ENCODE measurements at regions not wholly inside any gene's neighbourhood (a gene's known extent, or its start where the extent isn't known, plus 50 kb on each side); places are given as distances from the start of the nearest gene placed in this dataset.

- TF ChIP-seq, protein P1, sequence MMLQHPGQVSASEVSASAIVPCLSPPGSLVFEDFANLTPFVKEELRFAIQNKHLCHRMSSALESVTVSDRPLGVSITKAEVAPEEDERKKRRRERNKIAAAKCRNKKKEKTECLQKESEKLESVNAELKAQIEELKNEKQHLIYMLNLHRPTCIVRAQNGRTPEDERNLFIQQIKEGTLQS (CRISPR knock-in tag; conservative IDR thresholded peaks at IDR 0.05) = no peak
- no peak for TF ChIP-seq NR1H2 (CRISPR knock-in tag; IDR thresholded peaks at IDR 0.05)
- TF ChIP-seq ZMAT4 (CRISPR knock-in tag; IDR thresholded peaks at IDR 0.05) = no peak
- no peak for TF ChIP-seq CREB1 (CRISPR knock-in tag; IDR thresholded peaks at IDR 0.05)
- TF ChIP-seq, protein P2, sequence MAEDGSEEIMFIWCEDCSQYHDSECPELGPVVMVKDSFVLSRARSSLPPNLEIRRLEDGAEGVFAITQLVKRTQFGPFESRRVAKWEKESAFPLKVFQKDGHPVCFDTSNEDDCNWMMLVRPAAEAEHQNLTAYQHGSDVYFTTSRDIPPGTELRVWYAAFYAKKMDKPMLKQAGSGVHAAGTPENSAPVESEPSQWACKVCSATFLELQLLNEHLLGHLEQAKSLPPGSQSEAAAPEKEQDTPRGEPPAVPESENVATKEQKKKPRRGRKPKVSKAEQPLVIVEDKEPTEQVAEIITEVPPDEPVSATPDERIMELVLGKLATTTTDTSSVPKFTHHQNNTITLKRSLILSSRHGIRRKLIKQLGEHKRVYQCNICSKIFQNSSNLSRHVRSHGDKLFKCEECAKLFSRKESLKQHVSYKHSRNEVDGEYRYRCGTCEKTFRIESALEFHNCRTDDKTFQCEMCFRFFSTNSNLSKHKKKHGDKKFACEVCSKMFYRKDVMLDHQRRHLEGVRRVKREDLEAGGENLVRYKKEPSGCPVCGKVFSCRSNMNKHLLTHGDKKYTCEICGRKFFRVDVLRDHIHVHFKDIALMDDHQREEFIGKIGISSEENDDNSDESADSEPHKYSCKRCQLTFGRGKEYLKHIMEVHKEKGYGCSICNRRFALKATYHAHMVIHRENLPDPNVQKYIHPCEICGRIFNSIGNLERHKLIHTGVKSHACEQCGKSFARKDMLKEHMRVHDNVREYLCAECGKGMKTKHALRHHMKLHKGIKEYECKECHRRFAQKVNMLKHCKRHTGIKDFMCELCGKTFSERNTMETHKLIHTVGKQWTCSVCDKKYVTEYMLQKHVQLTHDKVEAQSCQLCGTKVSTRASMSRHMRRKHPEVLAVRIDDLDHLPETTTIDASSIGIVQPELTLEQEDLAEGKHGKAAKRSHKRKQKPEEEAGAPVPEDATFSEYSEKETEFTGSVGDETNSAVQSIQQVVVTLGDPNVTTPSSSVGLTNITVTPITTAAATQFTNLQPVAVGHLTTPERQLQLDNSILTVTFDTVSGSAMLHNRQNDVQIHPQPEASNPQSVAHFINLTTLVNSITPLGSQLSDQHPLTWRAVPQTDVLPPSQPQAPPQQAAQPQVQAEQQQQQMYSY (CRISPR knock-in tag; IDR thresholded peaks at IDR 0.05) = no peak
- TF ChIP-seq, protein P3, sequence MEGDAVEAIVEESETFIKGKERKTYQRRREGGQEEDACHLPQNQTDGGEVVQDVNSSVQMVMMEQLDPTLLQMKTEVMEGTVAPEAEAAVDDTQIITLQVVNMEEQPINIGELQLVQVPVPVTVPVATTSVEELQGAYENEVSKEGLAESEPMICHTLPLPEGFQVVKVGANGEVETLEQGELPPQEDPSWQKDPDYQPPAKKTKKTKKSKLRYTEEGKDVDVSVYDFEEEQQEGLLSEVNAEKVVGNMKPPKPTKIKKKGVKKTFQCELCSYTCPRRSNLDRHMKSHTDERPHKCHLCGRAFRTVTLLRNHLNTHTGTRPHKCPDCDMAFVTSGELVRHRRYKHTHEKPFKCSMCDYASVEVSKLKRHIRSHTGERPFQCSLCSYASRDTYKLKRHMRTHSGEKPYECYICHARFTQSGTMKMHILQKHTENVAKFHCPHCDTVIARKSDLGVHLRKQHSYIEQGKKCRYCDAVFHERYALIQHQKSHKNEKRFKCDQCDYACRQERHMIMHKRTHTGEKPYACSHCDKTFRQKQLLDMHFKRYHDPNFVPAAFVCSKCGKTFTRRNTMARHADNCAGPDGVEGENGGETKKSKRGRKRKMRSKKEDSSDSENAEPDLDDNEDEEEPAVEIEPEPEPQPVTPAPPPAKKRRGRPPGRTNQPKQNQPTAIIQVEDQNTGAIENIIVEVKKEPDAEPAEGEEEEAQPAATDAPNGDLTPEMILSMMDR (IDR thresholded peaks at IDR 0.05) = no peak
- no peak for TF ChIP-seq IRF2 (CRISPR knock-in tag; IDR thresholded peaks at IDR 0.05; ENCODE audit: borderline replicate concordance, low read depth)
- TF ChIP-seq GABPB1 (CRISPR knock-in tag; IDR thresholded peaks at IDR 0.05) = no peak
Observed at GRCh38 chr3:177893331-177893730, 642.9 kb upstream of the KCNMB2 start (continued).

GRCh38 chr3:177894081-177894728 lies 642.0 kb upstream of the KCNMB2 start:
- ChIA-PET POLR2A (no interaction called here), CTCF (no interaction called here)
- H3K4me3 Mint-ChIP-seq = no peak overlapping the region
- TF ChIP-seq KAT7 (CRISPR knock-in tag; IDR thresholded peaks at IDR 0.05; ENCODE audit: borderline replicate concordance) (no peak), ATF1 (CRISPR knock-in tag; IDR thresholded peaks at IDR 0.05) (no peak), CREB1 (CRISPR knock-in tag; IDR thresholded peaks at IDR 0.05) (no peak), MXD4 (CRISPR knock-in tag; IDR thresholded peaks at IDR 0.05; ENCODE audit: borderline replicate concordance) (no peak), TEAD4 (CRISPR knock-in tag; IDR thresholded peaks at IDR 0.05) (no peak), ETV6 (CRISPR knock-in tag; IDR thresholded peaks at IDR 0.05) (no peak), E2F4 (CRISPR knock-in tag; IDR thresholded peaks at IDR 0.05; ENCODE audit: borderline replicate concordance, low read depth) (no peak), ARID4B (CRISPR knock-in tag; IDR thresholded peaks at IDR 0.05; ENCODE audit: borderline replicate concordance) (no peak), NFE2L1 (CRISPR knock-in tag; IDR thresholded peaks at IDR 0.05) (no peak), JAZF1 (CRISPR knock-in tag; IDR thresholded peaks at IDR 0.05) (no peak), NR1H2 (CRISPR knock-in tag; IDR thresholded peaks at IDR 0.05) (no peak)
- TF ChIP-seq, protein P4, sequence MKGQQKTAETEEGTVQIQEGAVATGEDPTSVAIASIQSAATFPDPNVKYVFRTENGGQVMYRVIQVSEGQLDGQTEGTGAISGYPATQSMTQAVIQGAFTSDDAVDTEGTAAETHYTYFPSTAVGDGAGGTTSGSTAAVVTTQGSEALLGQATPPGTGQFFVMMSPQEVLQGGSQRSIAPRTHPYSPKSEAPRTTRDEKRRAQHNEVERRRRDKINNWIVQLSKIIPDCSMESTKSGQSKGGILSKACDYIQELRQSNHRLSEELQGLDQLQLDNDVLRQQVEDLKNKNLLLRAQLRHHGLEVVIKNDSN (CRISPR knock-in tag; IDR thresholded peaks at IDR 0.05) = no peak
- TF ChIP-seq, protein P5, sequence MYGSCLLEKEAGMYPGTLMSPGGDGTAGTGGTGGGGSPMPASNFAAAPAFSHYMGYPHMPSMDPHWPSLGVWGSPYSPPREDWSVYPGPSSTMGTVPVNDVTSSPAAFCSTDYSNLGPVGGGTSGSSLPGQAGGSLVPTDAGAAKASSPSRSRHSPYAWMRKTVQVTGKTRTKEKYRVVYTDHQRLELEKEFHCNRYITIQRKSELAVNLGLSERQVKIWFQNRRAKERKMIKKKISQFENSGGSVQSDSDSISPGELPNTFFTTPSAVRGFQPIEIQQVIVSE (CRISPR knock-in tag; IDR thresholded peaks at IDR 0.05; ENCODE audit: borderline replicate concordance) = no peak

More at GRCh38 chr3:177894081-177894728, 642.0 kb upstream of the KCNMB2 start:
- Mint-ChIP-seq H3K27me3 (ENCODE audit: low read depth) (no peaks in the 10 kb centered on the region), H3K36me3 (peaks cover 10% of the 10 kb centered on the region), H3K4me1 (no peaks in the 10 kb centered on the region), H3K9me3 (peaks cover 27% of the 10 kb centered on the region), H3K27ac (no peak overlapping the region)
- no peak for DNase-seq (ENCODE audit: low spot score)
- no peak for ATAC-seq
